ENCODE measurements at regions not wholly inside any gene's neighbourhood (a gene's known extent, or its start where the extent isn't known, plus 50 kb on each side); places are given as distances from the start of the nearest gene placed in this dataset.

DNA sequence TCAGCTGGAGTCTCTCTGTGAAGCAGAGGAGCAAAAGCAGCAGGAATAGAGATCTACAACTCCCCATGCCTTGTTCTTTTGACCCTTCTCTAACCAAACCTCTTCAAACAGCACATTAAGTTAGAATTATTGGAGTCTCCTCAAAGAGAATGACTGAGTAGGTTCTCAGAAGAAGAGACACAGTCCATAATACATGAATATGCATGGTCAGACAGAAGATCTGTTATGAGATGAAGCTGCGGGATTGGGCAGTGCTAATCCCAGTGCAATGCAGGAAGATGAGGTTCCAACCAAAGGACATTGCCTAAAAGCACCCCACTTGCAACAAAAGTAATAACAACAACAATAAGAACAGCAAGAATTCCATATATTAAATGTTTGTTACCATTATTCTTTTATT, 887.9 kb upstream of the TENM4 start:
- H3K36me3 ChIP-seq: no peaks in the 10 kb centered on the region
- no peaks in the 10 kb centered on the region for H3K27me3 ChIP-seq
- H3K4me1 ChIP-seq: no peaks in the 10 kb centered on the region
- DNase-seq: no peak
- no peak overlapping the region for H3K4me3 ChIP-seq
- TF ChIP-seq POLR2A (IDR thresholded peaks at IDR 0.05): no peak
- TF ChIP-seq, protein P1, sequence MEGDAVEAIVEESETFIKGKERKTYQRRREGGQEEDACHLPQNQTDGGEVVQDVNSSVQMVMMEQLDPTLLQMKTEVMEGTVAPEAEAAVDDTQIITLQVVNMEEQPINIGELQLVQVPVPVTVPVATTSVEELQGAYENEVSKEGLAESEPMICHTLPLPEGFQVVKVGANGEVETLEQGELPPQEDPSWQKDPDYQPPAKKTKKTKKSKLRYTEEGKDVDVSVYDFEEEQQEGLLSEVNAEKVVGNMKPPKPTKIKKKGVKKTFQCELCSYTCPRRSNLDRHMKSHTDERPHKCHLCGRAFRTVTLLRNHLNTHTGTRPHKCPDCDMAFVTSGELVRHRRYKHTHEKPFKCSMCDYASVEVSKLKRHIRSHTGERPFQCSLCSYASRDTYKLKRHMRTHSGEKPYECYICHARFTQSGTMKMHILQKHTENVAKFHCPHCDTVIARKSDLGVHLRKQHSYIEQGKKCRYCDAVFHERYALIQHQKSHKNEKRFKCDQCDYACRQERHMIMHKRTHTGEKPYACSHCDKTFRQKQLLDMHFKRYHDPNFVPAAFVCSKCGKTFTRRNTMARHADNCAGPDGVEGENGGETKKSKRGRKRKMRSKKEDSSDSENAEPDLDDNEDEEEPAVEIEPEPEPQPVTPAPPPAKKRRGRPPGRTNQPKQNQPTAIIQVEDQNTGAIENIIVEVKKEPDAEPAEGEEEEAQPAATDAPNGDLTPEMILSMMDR (IDR thresholded peaks at IDR 0.05): no peak
- no peaks in the 10 kb centered on the region for H3K9me3 ChIP-seq
- no peak overlapping the region for H3K27ac ChIP-seq

DNA sequence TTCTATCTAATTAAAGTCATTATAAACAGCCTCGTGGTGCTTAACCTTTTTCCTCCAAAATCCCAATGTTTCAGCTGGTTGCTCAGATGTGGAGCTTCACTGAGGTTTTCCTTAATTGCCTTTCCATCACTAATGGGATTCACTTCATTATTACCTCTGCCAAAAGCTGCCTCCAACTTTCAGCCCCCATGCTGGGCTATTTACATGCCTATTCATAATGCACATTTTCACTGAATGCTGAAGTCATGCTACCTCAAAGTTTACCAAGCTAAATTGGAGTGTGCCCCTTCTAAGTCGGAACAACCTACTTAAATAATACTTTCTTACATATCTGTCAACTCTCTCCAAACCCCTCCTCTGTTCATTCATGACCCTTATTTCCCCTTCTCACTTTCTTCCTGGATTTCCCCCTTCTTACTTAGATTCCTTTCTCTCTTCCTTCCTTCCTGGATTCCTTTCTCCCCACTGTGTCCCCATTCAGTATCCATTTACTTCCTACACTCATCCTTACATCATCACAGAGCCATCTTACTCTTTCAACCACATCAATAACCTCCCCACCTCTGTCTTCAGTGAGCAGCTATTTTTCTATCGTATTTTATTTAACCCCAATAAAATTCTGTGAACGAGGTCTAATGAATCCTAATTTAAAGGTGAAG, 887.3 kb upstream of the TENM4 start:
- H3K4me1 ChIP-seq: no peaks in the 10 kb centered on the region
- no peaks in the 10 kb centered on the region for H3K36me3 ChIP-seq
- no peaks in the 10 kb centered on the region for H3K27me3 ChIP-seq
- H3K9me3 ChIP-seq: no peaks in the 10 kb centered on the region
- H3K4me3 ChIP-seq: no peak overlapping the region
- TF ChIP-seq, protein P1 (IDR thresholded peaks at IDR 0.05): no peak
- TF ChIP-seq POLR2A (IDR thresholded peaks at IDR 0.05): no peak
- H3K27ac ChIP-seq: no peak overlapping the region
- no peak for DNase-seq

DNA sequence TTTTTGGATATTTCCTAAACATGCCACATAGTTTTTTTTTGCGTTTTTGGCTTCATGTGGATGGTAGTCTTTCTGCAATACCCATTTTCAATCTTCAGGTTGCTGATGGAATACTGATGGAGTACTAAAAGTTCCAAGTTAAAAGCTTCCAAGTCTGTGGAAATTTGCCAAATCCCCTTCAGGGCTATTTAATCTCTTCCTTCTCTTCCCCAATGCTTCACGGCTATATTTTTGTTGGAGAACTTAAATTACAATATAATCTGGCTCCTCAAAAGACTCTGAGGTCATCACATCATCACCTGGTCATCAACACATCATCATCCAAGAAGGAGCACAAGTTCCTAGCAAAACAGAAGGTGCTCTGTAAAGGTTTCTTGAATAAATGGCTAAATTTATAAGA, 881.0 kb upstream of the TENM4 start:
- Histone ChIP-seq H3K27ac (no peak overlapping the region), H3K27me3 (no peaks in the 10 kb centered on the region), H3K4me3 (no peak overlapping the region), H3K9me3 (no peaks in the 10 kb centered on the region), H3K36me3 (no peaks in the 10 kb centered on the region), H3K4me1 (no peaks in the 10 kb centered on the region)
- TF ChIP-seq POLR2A (IDR thresholded peaks at IDR 0.05): no peak
- TF ChIP-seq, protein P1 (IDR thresholded peaks at IDR 0.05): no peak
- DNase-seq: no peak

DNA sequence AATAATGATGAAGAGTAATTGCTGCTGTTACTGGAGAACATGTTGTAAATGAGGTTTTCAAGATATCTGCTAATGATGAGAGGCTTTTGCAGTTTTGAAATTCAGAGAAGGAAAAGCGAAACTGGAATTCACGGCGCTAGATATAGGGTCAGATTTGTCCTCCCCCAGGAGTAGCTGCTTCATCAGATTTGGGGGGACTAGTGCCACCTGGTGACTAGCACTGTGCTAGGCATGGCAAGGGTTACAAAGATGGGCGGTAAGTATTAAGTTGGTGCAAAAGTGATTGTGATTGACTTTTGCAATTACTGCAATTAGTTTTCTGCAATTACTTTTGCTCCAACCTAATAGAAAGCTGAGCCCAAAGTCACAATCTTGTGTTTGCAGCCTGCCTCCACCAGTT, 879.9 kb upstream of the TENM4 start:
- H3K9me3 ChIP-seq: no peaks in the 10 kb centered on the region
- no peaks in the 10 kb centered on the region for H3K36me3 ChIP-seq
- no peaks in the 10 kb centered on the region for H3K4me1 ChIP-seq
- H3K27me3 ChIP-seq: no peaks in the 10 kb centered on the region
- H3K27ac ChIP-seq: no peak overlapping the region
- H3K4me3 ChIP-seq: no peak overlapping the region
- no peak for TF ChIP-seq POLR2A (IDR thresholded peaks at IDR 0.05)
- TF ChIP-seq, protein P1 (IDR thresholded peaks at IDR 0.05): no peak
- no peak for DNase-seq

DNA sequence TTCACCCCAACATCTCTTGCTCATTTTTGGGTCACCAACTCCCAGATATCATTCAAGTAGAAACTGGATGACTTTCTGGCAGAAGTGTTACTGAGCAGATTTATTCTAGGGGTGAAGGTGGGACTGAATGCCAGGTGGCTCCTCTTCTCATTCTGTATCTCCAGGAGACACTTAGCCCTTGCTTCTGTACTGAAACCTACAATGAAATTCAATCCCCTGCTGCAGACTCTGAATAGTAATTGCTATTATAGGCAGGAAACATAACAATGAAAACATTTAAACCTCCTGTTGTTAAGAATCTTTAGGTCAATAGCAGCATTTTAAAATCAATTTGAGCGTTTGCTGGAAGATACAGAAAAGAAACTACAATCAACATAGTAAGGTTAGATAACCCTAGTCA, 879.4 kb upstream of the TENM4 start:
- Histone ChIP-seq H3K36me3 (no peaks in the 10 kb centered on the region), H3K4me1 (no peaks in the 10 kb centered on the region), H3K27ac (no peak overlapping the region), H3K27me3 (no peaks in the 10 kb centered on the region), H3K4me3 (no peak overlapping the region), H3K9me3 (no peaks in the 10 kb centered on the region)
- TF ChIP-seq POLR2A (IDR thresholded peaks at IDR 0.05): no peak
- TF ChIP-seq, protein P1 (IDR thresholded peaks at IDR 0.05): no peak
- no peak for DNase-seq

DNA sequence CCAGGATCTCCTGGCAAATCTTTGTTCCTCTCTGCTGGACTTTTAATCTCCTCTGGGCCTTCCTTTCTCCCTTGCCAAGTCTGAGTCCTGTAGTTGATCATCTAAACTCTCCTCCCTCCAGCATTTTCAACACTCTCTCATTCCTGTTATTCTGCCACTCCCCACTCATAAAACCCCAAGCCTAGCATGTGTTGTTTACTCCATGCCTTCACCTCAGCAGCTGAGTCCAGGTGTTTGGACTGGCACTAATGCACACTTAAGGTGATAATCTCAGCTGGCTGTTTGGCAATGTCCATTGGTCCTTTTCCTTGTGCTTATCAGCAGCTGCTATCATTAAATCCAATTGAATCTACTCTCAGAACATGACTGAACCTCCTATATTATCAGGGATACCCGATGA, 876.8 kb upstream of the TENM4 start:
- TF ChIP-seq, protein P1 (IDR thresholded peaks at IDR 0.05): no peak
- TF ChIP-seq POLR2A (IDR thresholded peaks at IDR 0.05): no peak
- Histone ChIP-seq H3K4me3 (no peak overlapping the region), H3K27me3 (no peaks in the 10 kb centered on the region), H3K27ac (no peak overlapping the region), H3K36me3 (no peaks in the 10 kb centered on the region), H3K4me1 (no peaks in the 10 kb centered on the region), H3K9me3 (no peaks in the 10 kb centered on the region)
- no peak for DNase-seq

Measured in Peyer's patch (tissue), 4 donors.